ENCODE measurements at regions not wholly inside any gene's neighbourhood (a gene's known extent, or its start where the extent isn't known, plus 50 kb on each side); places are given as distances from the start of the nearest gene placed in this dataset.

- DNase-seq (ENCODE audit: low spot score): no peak
Measured at GRCh38 chr2:136375017-136375901, 257.3 kb upstream of the CXCR4 start.

GRCh38 chr2:136373841-136374240 lies 255.9 kb upstream of the CXCR4 start:
- no peak for DNase-seq (ENCODE audit: low spot score)

- DNase-seq (ENCODE audit: low spot score): no peak
Measured at GRCh38 chr2:136373029-136373428, 255.1 kb upstream of the CXCR4 start.

GRCh38 chr2:136363900-136364299 lies 246.0 kb upstream of the CXCR4 start:
- DNase-seq (ENCODE audit: low spot score): peak; percentile 65

GRCh38 chr2:136363470-136363869 lies 245.5 kb upstream of the CXCR4 start:
- no peak for DNase-seq (ENCODE audit: low spot score)

GRCh38 chr2:136362676-136363390 lies 244.9 kb upstream of the CXCR4 start:
- no peak for DNase-seq (ENCODE audit: low spot score)

- no peak for DNase-seq (ENCODE audit: low spot score)
Measured at GRCh38 chr2:136361521-136361920, 243.6 kb upstream of the CXCR4 start.

- DNase-seq (ENCODE audit: low spot score): no peak
Measured at GRCh38 chr2:136360790-136361189, 242.8 kb upstream of the CXCR4 start.

- no peak for DNase-seq (ENCODE audit: low spot score)
Measured at GRCh38 chr2:136359121-136359965, 241.4 kb upstream of the CXCR4 start.

GRCh38 chr2:136358576-136358975 lies 240.6 kb upstream of the CXCR4 start:
- DNase-seq (ENCODE audit: low spot score): no peak

GRCh38 chr2:136357007-136357380 lies 239.0 kb upstream of the CXCR4 start:
- no peak for DNase-seq (ENCODE audit: low spot score)

GRCh38 chr2:136356125-136357006 lies 238.4 kb upstream of the CXCR4 start:
- DNase-seq (ENCODE audit: low spot score): no peak

- DNase-seq (ENCODE audit: low spot score): no peak
Measured at GRCh38 chr2:136351684-136352083, 233.7 kb upstream of the CXCR4 start.

GRCh38 chr2:136347981-136348380 lies 230.0 kb upstream of the CXCR4 start:
- DNase-seq (ENCODE audit: low spot score): no peak

- no peak for DNase-seq (ENCODE audit: low spot score)
Measured at GRCh38 chr2:136344339-136344738, 226.4 kb upstream of the CXCR4 start.

- no peak for DNase-seq (ENCODE audit: low spot score)
Measured at GRCh38 chr2:136342138-136342537, 224.2 kb upstream of the CXCR4 start.

- DNase-seq (ENCODE audit: low spot score): no peak
Measured at GRCh38 chr2:136334967-136335366, 217.0 kb upstream of the CXCR4 start.

GRCh38 chr2:136332436-136333095 lies 214.6 kb upstream of the CXCR4 start:
- no peak for DNase-seq (ENCODE audit: low spot score)

- no peak for DNase-seq (ENCODE audit: low spot score)
Measured at GRCh38 chr2:136331226-136331625, 213.3 kb upstream of the CXCR4 start.

- DNase-seq (ENCODE audit: low spot score): no peak
Measured at GRCh38 chr2:136328207-136328795, 210.4 kb upstream of the CXCR4 start.

All from umbilical cord (tissue), 1 donor.